ENCODE measurements at regions not wholly inside any gene's neighbourhood (a gene's known extent, or its start where the extent isn't known, plus 50 kb on each side); places are given as distances from the start of the nearest gene placed in this dataset.

- Histone ChIP-seq H3K4me3 (no peak overlapping the region), H3K27me3 (ENCODE audit: low read depth) (no peaks in the 10 kb centered on the region), H3K9me3 (no peaks in the 10 kb centered on the region), H3K36me3 (replicated peaks) (no peaks in the 10 kb centered on the region), H3K4me1 (no peaks in the 10 kb centered on the region)
- in situ Hi-C loops (cut with MboI; ENCODE audit: low sequenced_read_pairs) = no loop called here
- no peak for DNase-seq (ENCODE audit: low spot score in 2 of 2)
These were observed 375.1 kb upstream of the ACTBL2 start for GRCh38 chr5:57857696-57858095.

GRCh38 chr5:57855831-57856230, 373.2 kb upstream of the ACTBL2 start:
- H3K36me3 ChIP-seq (replicated peaks) = no peaks in the 10 kb centered on the region
- H3K9me3 ChIP-seq = no peaks in the 10 kb centered on the region
- no peak for DNase-seq (ENCODE audit: low spot score in 2 of 2)
- in situ Hi-C loops (cut with MboI; ENCODE audit: low sequenced_read_pairs) = no loop called here
- no peak overlapping the region for H3K4me3 ChIP-seq
- H3K4me1 ChIP-seq = no peaks in the 10 kb centered on the region
- H3K27me3 ChIP-seq (ENCODE audit: low read depth) = no peaks in the 10 kb centered on the region

GRCh38 chr5:57853929-57854697, 371.5 kb upstream of the ACTBL2 start:
- Histone ChIP-seq H3K4me3 (no peak overlapping the region), H3K4me1 (no peaks in the 10 kb centered on the region), H3K9me3 (no peaks in the 10 kb centered on the region), H3K27me3 (ENCODE audit: low read depth) (no peaks in the 10 kb centered on the region), H3K36me3 (replicated peaks) (no peaks in the 10 kb centered on the region)
- no peak for DNase-seq (ENCODE audit: low spot score in 2 of 2)
- in situ Hi-C loops (cut with MboI; ENCODE audit: low sequenced_read_pairs) = no loop called here

GRCh38 chr5:57850109-57850508, 367.5 kb upstream of the ACTBL2 start:
- in situ Hi-C loops (cut with MboI; ENCODE audit: low sequenced_read_pairs) = no loop called here
- Histone ChIP-seq H3K9me3 (no peaks in the 10 kb centered on the region), H3K4me3 (no peak overlapping the region), H3K4me1 (no peaks in the 10 kb centered on the region), H3K36me3 (replicated peaks) (no peaks in the 10 kb centered on the region), H3K27me3 (ENCODE audit: low read depth) (no peaks in the 10 kb centered on the region)
- no peak for DNase-seq (ENCODE audit: low spot score in 2 of 2)

- Histone ChIP-seq H3K27me3 (ENCODE audit: low read depth) (no peaks in the 10 kb centered on the region), H3K9me3 (no peaks in the 10 kb centered on the region), H3K4me1 (no peaks in the 10 kb centered on the region), H3K36me3 (replicated peaks) (no peaks in the 10 kb centered on the region), H3K4me3 (no peak overlapping the region)
- no peak for DNase-seq (ENCODE audit: low spot score in 2 of 2)
- in situ Hi-C loops (cut with MboI; ENCODE audit: low sequenced_read_pairs) = no loop called here
These were observed 362.4 kb upstream of the ACTBL2 start for GRCh38 chr5:57845025-57845424.

GRCh38 chr5:57844410-57844809, 361.8 kb upstream of the ACTBL2 start:
- in situ Hi-C loops (cut with MboI; ENCODE audit: low sequenced_read_pairs) = no loop called here

GRCh38 chr5:57843059-57843367, 360.4 kb upstream of the ACTBL2 start:
- DNase-seq (ENCODE audit: low spot score in 2 of 2) = no peak
- Histone ChIP-seq H3K9me3 (no peaks in the 10 kb centered on the region), H3K4me3 (no peak overlapping the region), H3K27me3 (ENCODE audit: low read depth) (no peaks in the 10 kb centered on the region), H3K4me1 (no peaks in the 10 kb centered on the region), H3K36me3 (replicated peaks) (no peaks in the 10 kb centered on the region)
- in situ Hi-C loops (cut with MboI; ENCODE audit: low sequenced_read_pairs) = no loop called here

More at GRCh38 chr5:57844410-57844809, 361.8 kb upstream of the ACTBL2 start:
- Histone ChIP-seq H3K27me3 (ENCODE audit: low read depth) (no peaks in the 10 kb centered on the region), H3K4me3 (no peak overlapping the region), H3K36me3 (replicated peaks) (no peaks in the 10 kb centered on the region), H3K9me3 (no peaks in the 10 kb centered on the region), H3K4me1 (no peaks in the 10 kb centered on the region)
- no peak for DNase-seq (ENCODE audit: low spot score in 2 of 2)

GRCh38 chr5:57842364-57843058, 359.9 kb upstream of the ACTBL2 start:
- Histone ChIP-seq H3K4me1 (no peaks in the 10 kb centered on the region), H3K4me3 (no peak overlapping the region), H3K9me3 (no peaks in the 10 kb centered on the region), H3K36me3 (replicated peaks) (no peaks in the 10 kb centered on the region), H3K27me3 (ENCODE audit: low read depth) (no peaks in the 10 kb centered on the region)
- in situ Hi-C loops (cut with MboI; ENCODE audit: low sequenced_read_pairs) = no loop called here
- no peak for DNase-seq (ENCODE audit: low spot score in 2 of 2)

- in situ Hi-C loops (cut with MboI; ENCODE audit: low sequenced_read_pairs) = no loop called here
- H3K9me3 ChIP-seq = no peaks in the 10 kb centered on the region
- DNase-seq (ENCODE audit: low spot score in 2 of 2) = no peak
- H3K4me3 ChIP-seq = no peak overlapping the region
- no peaks in the 10 kb centered on the region for H3K4me1 ChIP-seq
- no peaks in the 10 kb centered on the region for H3K36me3 ChIP-seq (replicated peaks)
- no peaks in the 10 kb centered on the region for H3K27me3 ChIP-seq (ENCODE audit: low read depth)
These were observed 359.2 kb upstream of the ACTBL2 start for GRCh38 chr5:57841676-57842363.

GRCh38 chr5:57839437-57840079, 356.9 kb upstream of the ACTBL2 start:
- DNase-seq (ENCODE audit: low spot score in 2 of 2) = no peak
- no peak overlapping the region for H3K4me3 ChIP-seq
- no peaks in the 10 kb centered on the region for H3K36me3 ChIP-seq (replicated peaks)
- no peaks in the 10 kb centered on the region for H3K9me3 ChIP-seq
- no peaks in the 10 kb centered on the region for H3K4me1 ChIP-seq
- in situ Hi-C loops (cut with MboI; ENCODE audit: low sequenced_read_pairs) = no loop called here
- H3K27me3 ChIP-seq (ENCODE audit: low read depth) = no peaks in the 10 kb centered on the region

GRCh38 chr5:57839025-57839424, 356.4 kb upstream of the ACTBL2 start:
- no peaks in the 10 kb centered on the region for H3K9me3 ChIP-seq
- no peak overlapping the region for H3K4me3 ChIP-seq
- DNase-seq (ENCODE audit: low spot score in 2 of 2) = no peak
- in situ Hi-C loops (cut with MboI; ENCODE audit: low sequenced_read_pairs) = no loop called here
- H3K4me1 ChIP-seq = no peaks in the 10 kb centered on the region
- H3K27me3 ChIP-seq (ENCODE audit: low read depth) = no peaks in the 10 kb centered on the region
- H3K36me3 ChIP-seq (replicated peaks) = no peaks in the 10 kb centered on the region

- no peaks in the 10 kb centered on the region for H3K4me1 ChIP-seq
- in situ Hi-C loops (cut with MboI; ENCODE audit: low sequenced_read_pairs) = no loop called here
These were observed 354.3 kb upstream of the ACTBL2 start for GRCh38 chr5:57836921-57837320.

GRCh38 chr5:57836331-57836730, 353.7 kb upstream of the ACTBL2 start:
- in situ Hi-C loops (cut with MboI; ENCODE audit: low sequenced_read_pairs) = no loop called here
- H3K9me3 ChIP-seq = no peaks in the 10 kb centered on the region

More at GRCh38 chr5:57836921-57837320, 354.3 kb upstream of the ACTBL2 start:
- Histone ChIP-seq H3K4me3 (no peak overlapping the region), H3K9me3 (no peaks in the 10 kb centered on the region), H3K27me3 (ENCODE audit: low read depth) (no peaks in the 10 kb centered on the region), H3K36me3 (replicated peaks) (no peaks in the 10 kb centered on the region)
- no peak for DNase-seq (ENCODE audit: low spot score in 2 of 2)

More at GRCh38 chr5:57836331-57836730, 353.7 kb upstream of the ACTBL2 start:
- no peak for DNase-seq (ENCODE audit: low spot score in 2 of 2)
- Histone ChIP-seq H3K4me1 (no peaks in the 10 kb centered on the region), H3K4me3 (no peak overlapping the region), H3K36me3 (replicated peaks) (no peaks in the 10 kb centered on the region), H3K27me3 (ENCODE audit: low read depth) (no peaks in the 10 kb centered on the region)

All from HAP-1 (cell line).